ENCODE measurements at regions not wholly inside any gene's neighbourhood (a gene's known extent, or its start where the extent isn't known, plus 50 kb on each side); places are given as distances from the start of the nearest gene placed in this dataset.
"Not testable (repeated sequence)": the region's sequence is repeated elsewhere in the genome, so short reads cannot be mapped to it uniquely, and the experiment has no call there.

DNA sequence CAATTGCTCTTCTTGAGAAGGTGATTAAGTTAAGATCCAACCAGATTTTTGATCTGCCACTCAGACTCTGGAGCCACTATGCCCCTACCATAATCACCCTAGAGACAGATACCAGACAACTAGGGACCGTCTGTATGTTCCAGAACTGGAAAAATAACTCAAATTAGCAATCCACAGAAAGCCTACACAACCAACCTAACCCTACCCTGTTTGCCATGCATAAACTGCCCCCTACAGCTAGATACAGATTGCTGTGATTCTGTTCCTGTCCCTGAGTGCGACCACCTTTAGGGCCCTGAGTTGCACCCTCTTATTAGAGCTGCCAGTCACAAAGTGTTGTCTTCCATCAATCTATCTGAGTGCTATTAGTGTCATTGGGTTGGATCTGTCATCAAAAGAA is 929.8 kb upstream of the SLITRK1 start:
- in situ Hi-C loops (cut with HindIII; ENCODE audit: low sequenced_read_pairs), result no loop called here

DNA sequence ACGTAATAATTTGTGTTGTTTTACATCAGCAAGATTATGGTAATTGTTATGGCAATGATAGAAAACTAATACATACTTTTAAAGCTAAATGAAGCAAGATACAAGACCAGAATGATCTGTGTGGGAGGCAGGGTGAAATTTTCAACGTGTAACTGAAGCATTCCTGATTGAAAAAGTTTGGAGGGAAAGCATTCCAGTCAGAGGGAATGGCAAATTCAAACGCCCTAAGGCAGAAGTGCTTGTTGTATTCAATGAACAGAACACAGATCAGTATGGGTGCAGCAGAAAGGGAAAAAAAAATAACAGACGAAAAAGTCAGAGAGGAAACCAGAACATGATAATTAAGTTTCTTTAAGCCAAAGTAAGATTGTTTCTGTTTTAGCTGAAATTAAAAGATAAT is 928.5 kb upstream of the SLITRK1 start:
- in situ Hi-C loops (cut with HindIII; ENCODE audit: low sequenced_read_pairs), result no loop called here

More for the DNA sequence above, 929.8 kb upstream of the SLITRK1 start:
- no peak for DNase-seq (ENCODE audit: low spot score)

DNA sequence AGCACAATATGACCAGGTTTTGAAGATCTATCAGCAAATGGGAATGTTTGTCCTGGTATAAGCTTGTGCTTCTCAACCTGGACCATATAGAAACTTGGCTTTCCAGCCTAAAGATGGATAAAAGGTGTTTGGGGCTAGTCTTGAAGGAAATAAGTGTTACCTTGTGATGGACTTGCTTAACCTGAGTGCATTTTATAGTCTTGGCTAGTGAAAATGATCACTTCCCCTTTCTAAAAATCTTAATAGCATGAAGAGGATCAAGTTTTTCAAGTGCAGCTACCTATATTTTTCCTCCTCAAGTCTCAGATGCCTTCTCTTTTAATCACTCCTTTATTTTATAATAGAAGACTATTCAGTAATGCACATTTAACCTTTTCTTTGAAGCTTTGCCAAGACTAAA is 919.8 kb upstream of the SLITRK1 start:
- DNase-seq (ENCODE audit: low spot score), result no peak
- in situ Hi-C loops (cut with HindIII; ENCODE audit: low sequenced_read_pairs), result no loop called here

More for the DNA sequence above, 928.5 kb upstream of the SLITRK1 start:
- DNase-seq (ENCODE audit: low spot score), result no peak

DNA sequence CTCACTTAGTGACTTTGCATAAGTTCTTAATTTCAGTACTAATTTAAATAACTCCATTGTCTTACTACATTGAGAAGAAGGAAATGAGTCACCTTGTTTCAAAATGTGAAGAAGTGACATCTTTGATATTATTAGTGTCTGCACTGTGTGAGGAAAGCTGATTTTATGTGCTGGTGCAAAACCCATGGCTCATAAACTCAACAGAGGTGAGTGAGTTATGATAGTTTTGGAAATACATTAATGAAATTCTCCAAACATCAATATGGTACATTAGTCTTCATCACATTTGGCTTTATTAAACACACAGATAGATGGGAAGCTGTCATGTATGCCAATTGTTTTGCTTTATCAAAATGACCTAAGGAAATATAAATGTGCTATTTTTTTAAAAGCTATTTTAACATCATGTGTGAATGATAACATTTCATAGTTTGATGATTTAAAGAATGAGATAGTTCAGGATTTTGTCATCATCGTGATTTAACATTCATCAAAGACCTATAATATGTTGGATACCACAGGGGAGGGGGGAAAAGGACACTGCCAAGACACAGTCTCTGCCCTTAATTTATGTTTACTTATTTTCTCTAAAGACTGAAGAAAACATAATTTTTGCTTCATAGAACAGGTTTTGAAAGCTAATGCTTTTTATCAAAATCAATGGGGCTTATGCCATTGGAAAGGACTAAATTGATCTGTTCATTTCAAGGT is 902.3 kb upstream of the SLITRK1 start:
- in situ Hi-C loops (cut with HindIII; ENCODE audit: low sequenced_read_pairs), result no loop called here

DNA sequence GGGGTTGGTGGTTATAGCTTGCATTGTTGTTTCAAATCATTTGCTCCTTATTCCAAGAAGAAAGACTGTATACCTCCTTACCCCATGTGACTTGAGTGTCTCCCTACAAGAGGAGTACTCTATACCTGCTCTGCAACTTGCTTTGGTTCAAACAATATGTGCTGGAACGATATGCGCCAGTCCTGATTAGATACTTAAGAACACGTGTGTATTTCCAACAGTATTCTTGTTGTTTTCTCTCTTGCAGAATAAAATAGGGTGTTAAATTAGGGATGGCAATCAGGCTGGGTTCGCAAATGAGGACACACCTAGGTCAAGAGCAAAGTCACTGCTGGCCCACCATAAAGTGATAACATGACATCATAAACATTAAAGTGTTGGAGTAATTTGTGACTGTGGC is 895.0 kb upstream of the SLITRK1 start:
- no peak for DNase-seq (ENCODE audit: low spot score)
- in situ Hi-C loops (cut with HindIII; ENCODE audit: low sequenced_read_pairs), result no loop called here

More for the DNA sequence above, 902.3 kb upstream of the SLITRK1 start:
- DNase-seq (ENCODE audit: low spot score), result no peak

DNA sequence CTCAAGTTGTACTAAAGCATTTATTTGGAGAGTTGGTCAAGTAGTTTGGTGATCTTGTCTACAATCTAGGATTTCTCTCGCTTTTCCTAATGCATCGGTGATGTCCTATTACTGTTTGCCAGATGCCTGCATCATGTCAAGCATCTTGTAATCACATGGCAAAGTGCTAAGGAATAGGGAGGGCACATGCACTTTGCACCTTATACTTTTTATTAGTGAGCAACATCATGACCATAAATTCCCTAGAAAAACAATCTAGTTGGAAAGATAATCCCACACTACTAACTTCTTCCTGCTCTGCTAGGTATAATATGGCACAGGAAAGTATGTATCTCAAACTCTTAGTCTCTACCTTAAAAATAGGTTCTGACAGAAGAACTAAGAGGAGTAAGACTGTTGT is 894.3 kb upstream of the SLITRK1 start:
- no peak for DNase-seq (ENCODE audit: low spot score)
- in situ Hi-C loops (cut with HindIII; ENCODE audit: low sequenced_read_pairs), result no loop called here

DNA sequence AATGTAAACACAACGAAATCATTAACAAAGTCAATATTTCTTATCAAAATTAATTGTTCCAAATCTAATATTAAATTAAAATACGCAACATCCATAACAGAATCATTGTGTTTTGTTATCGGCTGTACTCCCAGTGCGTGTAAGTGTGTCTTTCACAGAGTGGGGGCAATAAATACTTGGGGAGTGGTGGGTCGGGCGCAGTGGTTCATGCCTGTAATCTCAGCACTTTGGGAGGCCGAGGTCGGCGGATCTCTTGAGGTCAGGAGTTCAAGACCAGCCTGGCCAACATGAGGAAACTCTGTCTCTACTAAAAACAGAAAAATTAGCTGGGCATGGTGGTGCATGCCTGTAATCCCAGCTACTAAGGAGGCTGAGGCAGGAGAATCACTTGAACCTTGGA is 893.6 kb upstream of the SLITRK1 start:
- DNase-seq (ENCODE audit: low spot score); in situ Hi-C loops (cut with HindIII; ENCODE audit: low sequenced_read_pairs): not testable (repeated sequence)

DNA sequence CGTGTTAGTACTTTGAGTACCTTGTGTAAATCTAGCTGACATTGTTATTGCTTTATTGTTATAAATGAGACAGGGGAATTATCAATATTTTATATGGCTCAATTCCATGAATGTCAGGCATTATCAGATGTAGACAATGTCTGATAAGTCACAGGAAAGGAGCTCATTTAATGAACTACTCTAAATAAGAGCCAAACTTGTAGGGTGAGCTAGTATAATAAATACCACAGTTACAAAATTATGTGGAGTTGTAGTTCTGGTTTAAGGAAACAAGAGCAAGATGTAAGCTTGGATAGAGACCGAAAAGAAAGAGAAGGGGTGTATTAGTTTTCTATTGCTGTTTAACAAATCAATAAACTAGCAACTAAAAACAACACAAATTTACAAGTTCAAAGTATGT is 891.8 kb upstream of the SLITRK1 start:
- in situ Hi-C loops (cut with HindIII; ENCODE audit: low sequenced_read_pairs), result no loop called here
- DNase-seq (ENCODE audit: low spot score), result no peak

DNA sequence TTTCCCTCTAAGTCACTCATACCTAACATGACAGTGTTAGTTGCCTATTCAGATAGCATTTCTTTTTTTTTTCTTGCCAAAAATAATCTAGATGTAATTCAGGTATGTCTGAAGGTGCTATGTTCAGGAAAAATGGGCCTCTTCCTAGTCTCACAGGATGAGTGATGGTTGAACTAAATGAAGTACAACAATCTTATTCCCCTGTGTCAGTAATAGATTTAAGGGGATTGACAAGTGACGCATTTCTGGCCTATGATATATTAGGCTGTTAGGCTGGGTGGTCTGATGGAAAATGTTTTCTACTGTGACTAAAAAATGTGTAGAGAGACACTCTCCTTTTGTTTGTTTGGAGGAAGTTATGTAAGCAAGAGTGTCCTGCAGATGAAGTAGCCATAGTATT is 878.7 kb upstream of the SLITRK1 start:
- DNase-seq (ENCODE audit: low spot score), result no peak
- in situ Hi-C loops (cut with HindIII; ENCODE audit: low sequenced_read_pairs), result no loop called here

DNA sequence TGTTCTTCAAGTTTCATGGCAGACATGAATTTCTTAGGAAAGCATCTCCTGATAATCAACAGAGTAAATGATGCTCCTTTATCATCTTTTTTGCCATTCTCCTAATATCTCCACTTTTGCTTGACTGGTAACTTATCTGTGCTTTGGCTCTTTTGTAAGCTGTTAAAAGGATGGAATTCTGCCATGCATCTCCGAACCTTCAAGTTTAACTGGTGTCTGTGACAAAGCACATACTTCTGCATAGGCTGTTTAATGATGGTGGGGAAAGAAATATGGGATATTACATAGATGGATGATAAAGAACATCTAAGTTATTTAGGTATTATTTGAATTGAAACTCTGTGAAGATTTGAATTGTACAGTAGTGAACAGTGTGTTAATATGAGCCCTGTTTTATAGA is 866.9 kb upstream of the SLITRK1 start:
- no peak for DNase-seq (ENCODE audit: low spot score)
- in situ Hi-C loops (cut with HindIII; ENCODE audit: low sequenced_read_pairs), result no loop called here

DNA sequence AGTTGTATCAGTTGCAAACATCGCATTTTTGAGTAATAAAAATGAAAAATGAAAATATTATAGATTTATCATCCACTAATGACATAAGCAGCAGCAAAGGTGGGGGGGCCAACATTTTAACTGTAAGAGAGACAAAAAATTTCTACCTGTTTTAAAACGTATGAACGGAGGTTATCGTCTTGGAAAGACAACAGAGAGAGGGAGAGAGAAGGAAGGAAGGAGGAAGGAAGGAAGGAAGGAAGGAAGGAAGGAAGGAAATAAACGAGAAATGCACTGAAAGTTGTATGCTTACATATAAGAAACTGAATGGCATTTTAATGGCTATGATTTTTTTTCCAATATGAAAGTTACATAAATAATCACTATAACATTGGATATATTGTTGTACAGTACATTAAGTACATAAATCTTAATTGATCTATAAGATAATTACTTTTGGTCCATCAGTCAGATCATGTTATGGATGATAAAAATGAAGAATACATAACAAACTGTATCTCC is 862.8 kb upstream of the SLITRK1 start:
- in situ Hi-C loops (cut with HindIII; ENCODE audit: low sequenced_read_pairs), result no loop called here
- no peak for DNase-seq (ENCODE audit: low spot score)

DNA sequence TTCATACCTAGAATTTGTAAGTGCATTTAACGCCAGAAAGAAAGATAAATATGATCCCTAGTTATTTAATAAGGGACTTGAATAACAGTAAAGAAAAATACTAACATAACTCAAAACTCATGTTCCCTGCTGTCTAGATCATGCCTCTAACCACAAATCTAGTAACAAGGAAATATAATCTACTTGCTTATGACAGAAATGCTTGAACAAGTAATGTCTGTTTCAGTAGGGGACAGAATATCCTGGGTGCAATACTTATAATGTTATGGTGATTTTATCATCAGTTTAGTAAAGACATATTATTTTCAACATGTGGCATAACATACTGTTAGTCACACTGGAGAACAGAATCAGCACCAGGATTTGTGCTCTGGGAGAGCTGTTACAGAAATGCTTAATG is 861.9 kb upstream of the SLITRK1 start:
- DNase-seq (ENCODE audit: low spot score), result no peak
- in situ Hi-C loops (cut with HindIII; ENCODE audit: low sequenced_read_pairs), result no loop called here

DNA sequence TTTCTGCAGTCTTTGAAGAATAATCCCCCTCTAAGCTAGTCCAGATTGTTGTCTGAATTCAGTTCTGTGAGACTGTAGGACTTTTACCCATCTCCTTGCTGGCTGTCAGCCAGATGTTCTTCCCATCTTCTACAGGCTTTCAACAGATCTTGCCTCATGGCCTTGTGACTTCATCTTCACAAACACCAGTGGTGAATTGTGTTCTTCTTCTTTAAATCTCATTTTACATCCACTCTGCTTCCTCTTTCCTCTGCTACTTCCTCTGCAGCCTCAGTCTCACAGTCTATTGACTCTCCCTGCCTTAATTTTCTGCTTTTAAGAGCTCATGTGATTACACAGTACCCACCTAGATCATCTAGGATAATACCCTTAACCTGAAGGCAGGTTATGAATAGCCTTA is 859.0 kb upstream of the SLITRK1 start:
- in situ Hi-C loops (cut with HindIII; ENCODE audit: low sequenced_read_pairs), result no loop called here
- no peak for DNase-seq (ENCODE audit: low spot score)

DNA sequence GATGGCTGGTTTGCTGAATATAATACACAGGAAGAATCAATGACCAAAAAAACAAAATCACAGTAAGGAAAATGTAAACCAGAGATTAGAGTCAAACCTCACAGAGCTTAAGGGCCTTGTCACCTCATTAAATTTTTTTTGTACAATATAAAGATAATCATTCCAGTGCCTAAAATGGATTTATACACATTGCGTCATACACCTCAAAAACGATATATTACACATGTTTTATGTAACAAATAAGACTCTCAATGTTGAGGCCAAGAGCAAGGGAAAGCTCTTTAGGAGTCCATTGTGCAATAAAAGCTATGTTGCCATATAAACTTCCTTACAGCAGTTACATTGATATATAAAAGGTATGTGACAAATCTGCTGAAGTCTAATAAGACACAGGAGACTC is 856.7 kb upstream of the SLITRK1 start:
- in situ Hi-C loops (cut with HindIII; ENCODE audit: low sequenced_read_pairs), result no loop called here
- DNase-seq (ENCODE audit: low spot score), result no peak

DNA sequence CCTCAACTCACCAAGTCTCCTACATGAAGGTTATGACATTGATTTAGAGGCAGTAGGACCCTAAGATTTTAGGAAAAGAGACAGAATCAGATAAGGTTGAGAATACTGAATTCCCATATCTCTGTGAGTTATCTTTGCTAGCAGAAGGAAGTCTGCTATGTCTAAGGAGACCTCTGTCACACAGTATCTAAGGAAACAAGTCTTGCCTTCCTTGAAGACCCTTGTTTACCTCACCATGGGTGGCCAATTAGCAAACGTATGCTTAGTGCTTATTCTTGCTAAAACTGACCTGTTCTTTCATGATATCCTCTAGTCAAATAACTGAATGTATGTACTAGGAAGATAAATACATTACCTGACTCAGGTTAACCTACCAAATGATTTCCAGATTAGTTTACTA is 855.4 kb upstream of the SLITRK1 start:
- in situ Hi-C loops (cut with HindIII; ENCODE audit: low sequenced_read_pairs), result no loop called here
- DNase-seq (ENCODE audit: low spot score), result no peak

DNA sequence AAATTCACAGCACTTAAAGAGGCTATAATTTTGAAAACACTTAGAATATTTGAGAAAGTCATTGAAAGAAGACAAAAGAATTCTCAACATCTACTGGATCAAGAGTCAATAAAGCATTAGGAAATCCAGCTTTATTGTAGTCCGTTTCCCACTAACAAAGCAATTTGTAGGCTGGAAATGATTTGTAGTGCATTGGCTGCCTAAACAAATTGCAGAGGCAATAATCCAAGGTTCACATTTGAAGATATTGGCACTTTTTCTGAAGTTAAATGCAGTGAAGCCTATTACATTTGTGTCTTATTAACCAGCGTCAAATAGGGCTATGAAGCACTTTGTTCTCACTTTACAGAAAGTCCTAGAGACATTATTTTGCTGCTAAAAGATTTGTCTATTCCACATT is 848.1 kb upstream of the SLITRK1 start:
- DNase-seq (ENCODE audit: low spot score), result no peak
- in situ Hi-C loops (cut with HindIII; ENCODE audit: low sequenced_read_pairs), result no loop called here

DNA sequence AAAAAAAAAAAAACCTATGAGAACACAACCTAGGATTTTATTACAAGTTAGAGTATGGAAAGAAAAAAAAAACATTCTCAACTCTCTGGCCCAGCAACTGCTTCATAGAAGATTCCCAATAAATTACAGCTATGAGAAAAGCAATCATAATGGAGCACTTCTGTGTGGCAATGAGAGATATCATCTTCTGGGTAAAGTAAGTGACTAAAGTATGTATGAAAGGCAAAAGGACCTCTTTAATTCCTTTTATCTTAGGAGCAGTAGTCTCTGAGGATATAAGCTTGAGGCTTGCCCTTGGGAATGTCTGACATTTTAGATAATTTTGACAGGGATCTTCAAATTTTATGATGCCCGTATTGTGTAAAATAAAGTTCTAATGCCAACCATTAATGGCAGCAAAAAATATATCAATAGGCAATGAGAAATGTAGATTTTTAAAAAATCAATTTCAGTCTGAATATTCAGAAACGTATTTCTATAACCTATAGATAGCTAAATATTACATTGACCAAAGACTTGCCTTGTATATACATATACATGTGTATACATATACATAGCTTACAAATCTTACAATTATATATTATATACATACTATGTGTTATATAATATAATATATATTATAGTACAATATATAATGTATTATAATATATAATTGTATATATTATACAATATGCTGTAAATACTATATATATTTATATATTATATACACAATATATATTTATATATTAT is 823.9 kb upstream of the SLITRK1 start:
- in situ Hi-C loops (cut with HindIII; ENCODE audit: low sequenced_read_pairs), result no loop called here
- DNase-seq (ENCODE audit: low spot score), result no peak

DNA sequence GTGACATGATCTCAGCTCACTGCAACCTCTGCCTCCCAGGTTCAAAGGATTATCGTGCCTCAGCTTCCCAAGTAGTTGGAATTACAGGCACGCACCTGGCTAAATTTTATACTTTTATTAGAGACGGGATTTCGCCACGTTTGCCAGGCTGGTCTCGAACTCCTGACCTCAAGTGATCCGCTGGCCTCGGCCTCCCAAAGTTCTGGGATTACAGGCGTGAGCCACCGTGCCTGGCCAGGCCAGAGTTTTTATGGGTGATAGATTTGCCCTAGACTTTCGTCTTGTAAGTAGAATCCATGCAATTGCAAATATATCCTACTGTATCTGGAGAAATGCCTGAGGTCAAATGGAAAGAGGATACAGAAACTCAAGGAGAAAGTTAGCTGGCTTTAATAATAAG is 819.9 kb upstream of the SLITRK1 start:
- DNase-seq (ENCODE audit: low spot score), result no peak
- in situ Hi-C loops (cut with HindIII; ENCODE audit: low sequenced_read_pairs), result no loop called here

DNA sequence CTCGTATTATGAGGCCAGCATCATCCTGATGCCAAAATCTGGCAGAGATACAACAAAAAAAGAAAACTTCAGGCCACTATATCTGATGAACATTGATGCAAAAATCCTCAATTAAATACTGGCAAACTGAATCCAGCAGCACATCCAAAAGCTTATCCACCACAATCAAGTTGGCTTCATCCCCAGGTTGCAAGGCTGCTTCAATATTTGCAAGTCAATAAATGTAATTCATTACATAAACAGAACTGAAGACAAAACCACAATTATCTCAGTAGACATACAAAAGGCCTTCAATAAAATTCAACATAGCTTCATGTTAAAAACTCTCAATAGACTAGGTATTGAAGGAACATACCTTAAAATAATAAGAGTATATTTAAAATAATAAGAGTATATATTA is 815.3 kb upstream of the SLITRK1 start:
- DNase-seq (ENCODE audit: low spot score); in situ Hi-C loops (cut with HindIII; ENCODE audit: low sequenced_read_pairs): not testable (repeated sequence)

DNA sequence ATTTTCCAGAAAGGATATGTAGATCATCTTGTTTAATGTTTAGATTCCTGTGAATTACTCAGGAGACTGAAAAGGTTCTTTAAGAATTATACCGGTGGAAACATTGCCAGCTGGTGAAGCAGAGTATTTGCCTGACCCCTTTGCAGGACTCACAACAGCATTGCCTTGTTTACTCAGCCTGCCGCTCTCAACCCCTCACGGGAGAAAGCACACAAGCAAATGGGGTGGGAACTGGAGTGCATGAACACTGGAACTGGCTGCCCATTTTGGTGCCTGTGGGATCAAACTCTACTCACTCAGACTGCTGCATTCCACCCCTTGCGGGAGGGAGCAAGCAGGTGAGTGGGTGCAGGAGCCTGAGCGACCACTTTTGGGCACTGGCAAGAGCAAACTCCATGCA is 804.7 kb upstream of the SLITRK1 start:
- in situ Hi-C loops (cut with HindIII; ENCODE audit: low sequenced_read_pairs), result no loop called here
- DNase-seq (ENCODE audit: low spot score), result no peak

DNA sequence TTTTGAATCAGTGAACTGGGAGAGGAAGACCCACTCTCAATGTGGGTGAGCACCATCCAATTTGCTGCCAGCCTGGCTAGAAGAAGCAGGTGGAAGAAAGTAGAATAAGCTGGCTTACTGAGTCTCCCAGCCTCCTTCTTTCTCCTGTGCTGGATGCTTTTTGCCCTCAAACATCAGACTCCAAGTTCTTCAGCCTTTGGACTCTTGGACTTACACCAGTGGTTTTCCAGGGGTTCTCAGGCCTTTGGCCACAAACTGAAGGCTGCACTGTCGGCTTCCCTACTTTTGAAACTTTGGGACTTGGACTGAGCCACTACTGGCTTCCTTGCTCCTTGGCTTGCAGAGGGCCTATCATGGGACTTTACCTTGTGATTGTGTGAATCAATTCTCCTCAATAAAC is 804.2 kb upstream of the SLITRK1 start:
- in situ Hi-C loops (cut with HindIII; ENCODE audit: low sequenced_read_pairs), result no loop called here
- DNase-seq (ENCODE audit: low spot score), result no peak

Data from G401 (cell line).